ENCODE measurements at regions not wholly inside any gene's neighbourhood (a gene's known extent, or its start where the extent isn't known, plus 50 kb on each side); places are given as distances from the start of the nearest gene placed in this dataset.

- DNase-seq (ENCODE audit: low read depth in 2 of 3, low spot score in 2 of 3), result no peak
Measured at GRCh38 chr16:73547552-73548403, 499.9 kb upstream of the ZFHX3 start.

- DNase-seq (ENCODE audit: low read depth in 2 of 3, low spot score in 2 of 3), result peak in 2 of 3 donors; percentile 17 to 29
Measured at GRCh38 chr16:73546341-73546845, 498.5 kb upstream of the ZFHX3 start.

DNA sequence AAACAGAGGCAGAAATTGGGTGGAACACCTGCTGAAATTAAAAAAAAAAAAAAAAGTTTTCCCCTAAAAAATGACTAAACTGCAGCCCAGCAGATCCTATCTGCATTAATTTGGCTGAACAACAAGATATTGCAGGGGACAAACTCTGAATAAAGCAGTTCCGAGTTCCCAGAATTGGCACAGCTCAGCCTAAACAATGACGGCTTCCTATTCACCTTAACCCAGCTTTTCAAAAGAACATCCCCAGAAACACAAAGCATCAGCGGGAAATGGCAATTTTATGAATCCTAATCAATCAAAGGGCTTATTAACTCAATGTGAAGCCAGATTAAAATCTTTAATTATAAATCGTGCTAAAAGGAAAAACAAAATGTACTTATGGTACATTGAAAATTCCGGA lies 497.8 kb upstream of the ZFHX3 start:
- DNase-seq (ENCODE audit: low read depth in 2 of 3, low spot score in 2 of 3), result no peak

GRCh38 chr16:73545290-73545689 lies 497.4 kb upstream of the ZFHX3 start:
- DNase-seq (ENCODE audit: low read depth in 2 of 3, low spot score in 2 of 3), result no peak

DNA sequence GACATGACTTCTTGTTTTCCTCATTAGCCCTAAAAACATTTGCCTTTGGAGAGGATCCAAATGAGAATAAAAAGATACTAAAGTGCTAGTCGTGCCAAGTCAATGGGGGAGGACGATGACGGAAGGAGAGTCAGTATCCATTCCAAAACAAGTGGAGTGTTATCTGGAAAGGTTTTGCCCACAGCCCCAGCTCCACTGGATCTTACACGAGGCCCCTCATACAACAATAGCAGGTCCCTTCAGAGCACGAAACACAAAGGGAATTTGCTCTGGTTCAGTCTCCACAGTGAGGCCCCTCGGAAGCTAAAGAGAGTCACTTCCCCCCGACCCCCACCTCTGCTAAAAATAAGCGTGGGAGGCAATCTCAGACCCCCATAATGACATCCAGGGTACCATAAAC lies 496.9 kb upstream of the ZFHX3 start:
- no peak for DNase-seq (ENCODE audit: low read depth in 2 of 3, low spot score in 2 of 3)

DNA sequence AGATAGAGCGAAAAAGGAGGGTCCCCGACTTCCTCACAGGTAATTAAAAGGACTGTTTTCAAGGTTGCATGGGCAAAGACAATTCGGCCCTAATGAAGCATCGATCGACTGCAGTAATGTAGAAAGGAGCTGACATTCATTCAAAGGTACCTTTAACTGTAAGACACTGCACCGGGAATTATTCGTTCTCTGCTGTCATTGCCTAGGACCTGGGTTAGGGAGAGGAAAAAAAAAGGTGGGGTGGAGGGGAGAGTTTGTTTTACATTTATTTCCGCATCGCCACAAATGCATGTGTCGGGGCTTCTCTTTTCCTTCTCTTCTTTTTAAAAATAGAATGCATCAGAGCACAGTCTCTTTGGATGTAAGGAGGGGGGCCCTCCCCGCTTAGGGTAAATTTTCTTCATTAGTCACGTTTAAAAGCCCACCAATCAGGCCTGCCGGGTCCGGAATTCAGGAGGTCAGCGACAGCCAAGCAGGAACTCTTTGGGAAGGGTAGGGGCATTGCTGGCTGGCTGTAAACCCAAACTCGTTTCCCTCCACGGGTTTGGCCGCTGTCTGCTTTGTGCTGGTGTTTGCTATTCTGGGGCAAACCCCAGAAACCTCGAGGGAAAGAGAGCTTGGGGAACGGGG lies 496.2 kb upstream of the ZFHX3 start:
- no peak for DNase-seq (ENCODE audit: low read depth in 2 of 3, low spot score in 2 of 3)

- DNase-seq (ENCODE audit: low read depth in 2 of 3, low spot score in 2 of 3), result no peak
Measured at GRCh38 chr16:73543331-73543969, 495.5 kb upstream of the ZFHX3 start.

- no peak for DNase-seq (ENCODE audit: low read depth in 2 of 3, low spot score in 2 of 3)
Measured at GRCh38 chr16:73542885-73543284, 495.0 kb upstream of the ZFHX3 start.

DNA sequence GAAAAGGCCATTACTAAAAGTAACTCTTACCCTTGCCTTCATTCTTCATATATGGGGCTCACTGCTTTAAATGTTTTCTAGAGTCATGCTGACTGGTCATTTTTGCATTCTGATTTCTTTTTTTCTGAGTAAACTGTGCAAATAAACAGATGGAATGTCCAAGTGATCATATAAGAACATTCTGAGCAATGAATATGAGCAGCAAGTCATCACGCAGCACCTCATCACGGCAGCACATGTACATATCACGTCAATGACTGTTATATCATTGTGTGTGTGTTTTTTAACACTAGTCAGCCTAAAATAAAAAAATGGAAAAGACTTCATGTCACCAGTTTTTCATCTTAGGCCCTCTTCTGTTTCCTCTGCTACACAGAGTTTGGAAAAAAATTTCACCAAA lies 490.0 kb upstream of the ZFHX3 start:
- no peak for DNase-seq (ENCODE audit: low read depth in 2 of 3, low spot score in 2 of 3)

DNA sequence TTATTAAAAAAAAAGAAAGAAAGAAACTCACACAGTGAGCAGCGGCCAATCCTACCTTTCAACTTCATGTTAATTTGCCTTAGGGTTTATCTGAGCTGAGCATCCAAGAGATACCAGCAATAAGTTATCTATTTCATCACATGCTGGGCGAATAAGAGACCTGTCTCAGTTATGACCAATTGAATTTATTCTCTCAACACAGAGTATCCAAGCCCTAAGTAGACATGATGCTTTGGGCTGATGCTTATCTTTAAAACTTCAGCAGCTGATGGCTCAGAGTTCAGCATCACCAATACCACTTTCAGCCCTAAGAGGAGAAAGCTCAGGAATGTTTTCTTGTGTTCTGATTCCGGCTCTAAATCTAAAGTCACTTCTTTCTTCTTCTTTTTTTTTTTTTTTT lies 489.0 kb upstream of the ZFHX3 start:
- no peak for DNase-seq (ENCODE audit: low read depth in 2 of 3, low spot score in 2 of 3)

DNA sequence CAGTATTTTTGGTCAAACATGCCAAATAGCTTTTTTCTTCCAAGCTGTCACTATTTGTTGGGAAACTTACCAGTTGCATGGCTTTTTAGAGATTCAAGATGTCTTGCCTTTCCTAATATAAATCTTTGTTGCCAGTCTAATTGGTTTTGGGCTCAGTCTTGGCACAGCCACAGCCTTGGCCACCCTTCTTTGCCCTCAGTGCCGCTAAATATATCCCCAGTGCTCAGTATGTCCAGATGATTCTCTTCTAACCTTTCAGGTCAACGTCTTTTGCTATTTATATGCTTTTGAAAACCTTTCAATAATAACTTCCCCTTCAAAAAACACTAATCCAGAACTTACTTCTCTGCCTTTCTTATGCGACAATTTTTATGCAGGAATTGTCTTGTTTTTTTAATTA lies 483.1 kb upstream of the ZFHX3 start:
- no peak for DNase-seq (ENCODE audit: low read depth in 2 of 3, low spot score in 2 of 3)

- DNase-seq (ENCODE audit: low read depth in 2 of 3, low spot score in 2 of 3), result no peak
Measured at GRCh38 chr16:73530529-73530928, 482.6 kb upstream of the ZFHX3 start.

DNA sequence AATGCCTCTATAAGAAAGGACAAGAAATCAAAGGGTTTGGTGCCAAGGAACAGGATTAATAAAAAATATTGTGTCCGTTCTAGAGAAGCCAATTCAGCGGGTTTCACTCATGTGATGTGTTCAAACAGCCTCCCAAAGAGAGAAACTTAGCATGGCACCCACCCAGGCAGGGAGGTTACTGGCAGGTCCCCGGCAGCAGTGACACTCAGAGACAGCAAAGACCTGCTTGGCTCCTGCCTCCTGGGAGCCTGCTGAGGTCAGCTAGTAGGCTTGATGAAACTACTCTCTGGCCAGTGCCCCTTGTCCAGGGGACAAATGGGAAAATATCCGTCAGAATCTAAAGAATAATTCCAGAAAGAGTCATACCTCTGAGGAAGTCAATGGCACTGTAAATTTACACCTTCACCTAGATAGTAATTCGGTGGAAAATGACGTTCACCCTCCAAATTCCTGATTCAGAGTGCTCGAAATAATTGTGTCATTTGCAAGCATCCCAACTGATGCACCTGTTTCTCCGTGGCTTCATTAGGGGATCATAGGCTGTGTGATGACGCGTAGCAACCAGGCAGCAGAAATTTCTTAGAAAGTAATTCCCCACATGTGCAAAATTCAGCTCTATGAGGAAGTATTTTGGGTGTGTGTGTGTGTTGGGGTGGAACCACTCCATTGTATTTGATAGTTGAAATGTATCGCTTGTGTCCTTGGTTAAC lies 481.5 kb upstream of the ZFHX3 start:
- DNase-seq (ENCODE audit: low read depth in 2 of 3, low spot score in 2 of 3), result no peak

- peak in 1 of 3 donors; percentile 40 for DNase-seq (ENCODE audit: low read depth in 2 of 3, low spot score in 2 of 3)
Measured at GRCh38 chr16:73527187-73527586, 479.3 kb upstream of the ZFHX3 start.

DNA sequence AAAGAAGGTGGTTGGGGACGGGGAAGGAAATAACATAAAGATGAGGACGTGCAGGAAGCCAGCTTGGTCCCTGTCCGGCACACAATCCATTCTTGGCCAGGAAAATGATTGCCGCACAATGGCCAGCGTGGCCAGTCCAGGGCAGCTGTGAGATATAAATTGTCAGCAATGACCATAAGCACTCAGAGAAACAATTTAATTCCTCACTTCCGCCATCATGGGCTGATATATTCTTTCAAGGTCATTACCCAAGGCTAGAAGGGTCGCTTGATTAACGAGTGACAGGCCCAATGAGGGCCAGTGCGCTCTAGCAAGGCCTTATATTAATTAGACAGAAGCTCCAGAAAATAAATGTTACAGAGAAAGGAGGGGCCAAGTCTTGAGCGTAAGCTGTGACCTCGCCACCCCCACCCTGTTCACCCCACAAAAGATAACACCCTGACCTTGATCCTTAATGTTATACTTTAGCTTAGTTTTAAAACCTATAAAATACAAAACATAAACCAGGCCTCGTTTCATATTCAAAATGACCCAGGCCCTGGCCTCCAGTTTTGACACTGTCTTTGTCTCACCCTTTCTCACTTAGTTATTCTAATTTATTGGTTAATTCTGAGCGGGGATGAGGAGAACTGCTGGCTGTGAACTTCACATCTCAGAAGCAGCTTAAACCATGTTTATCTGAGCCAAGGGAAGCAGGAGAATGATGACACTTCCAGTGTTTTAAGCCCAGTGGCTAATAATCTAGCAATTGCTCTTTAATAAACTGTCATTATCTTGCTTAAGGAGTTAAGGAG lies 478.3 kb upstream of the ZFHX3 start:
- no peak for DNase-seq (ENCODE audit: low read depth in 2 of 3, low spot score in 2 of 3)

DNA sequence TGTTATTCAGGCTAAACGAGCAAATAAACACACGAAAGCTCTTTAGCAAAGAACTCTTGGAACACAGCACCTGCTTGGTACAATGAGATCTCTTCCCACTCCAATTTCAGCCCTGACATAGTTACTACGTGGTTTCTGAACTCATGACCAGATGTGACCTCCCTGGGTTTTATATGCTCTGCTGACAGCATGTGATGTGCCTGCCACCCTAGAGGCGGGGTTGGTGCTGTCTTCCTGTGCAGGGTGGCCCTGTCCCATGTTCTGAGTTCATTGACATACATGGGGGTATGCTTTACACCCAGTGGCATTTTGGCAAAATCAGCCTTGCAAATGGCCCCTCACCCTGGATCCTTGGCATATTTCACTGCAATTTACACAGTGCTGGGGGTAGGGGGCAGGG lies 475.3 kb upstream of the ZFHX3 start:
- DNase-seq (ENCODE audit: low read depth in 2 of 3, low spot score in 2 of 3), result no peak

DNA sequence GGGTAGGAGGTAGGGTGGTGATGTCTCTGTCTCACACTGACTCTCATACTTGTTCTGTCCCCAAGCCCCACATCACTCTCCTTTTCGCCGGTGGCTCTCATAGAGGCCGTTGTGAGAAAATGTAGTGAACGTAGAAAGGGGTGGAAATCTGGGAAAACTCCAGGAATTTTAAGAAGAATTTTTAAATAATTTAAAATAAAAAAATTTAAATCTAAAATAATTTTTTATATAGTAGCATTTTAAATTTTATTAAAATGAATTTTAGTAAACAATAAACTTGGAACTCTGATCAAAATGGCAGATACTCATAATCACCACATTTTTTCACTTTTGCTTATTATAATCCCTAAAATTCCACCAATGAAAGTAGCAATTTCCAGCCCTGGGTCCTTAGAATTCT lies 473.6 kb upstream of the ZFHX3 start:
- DNase-seq (ENCODE audit: low read depth in 2 of 3, low spot score in 2 of 3), result no peak

GRCh38 chr16:73515616-73516015 lies 467.7 kb upstream of the ZFHX3 start:
- no peak for DNase-seq (ENCODE audit: low read depth in 2 of 3, low spot score in 2 of 3)

DNA sequence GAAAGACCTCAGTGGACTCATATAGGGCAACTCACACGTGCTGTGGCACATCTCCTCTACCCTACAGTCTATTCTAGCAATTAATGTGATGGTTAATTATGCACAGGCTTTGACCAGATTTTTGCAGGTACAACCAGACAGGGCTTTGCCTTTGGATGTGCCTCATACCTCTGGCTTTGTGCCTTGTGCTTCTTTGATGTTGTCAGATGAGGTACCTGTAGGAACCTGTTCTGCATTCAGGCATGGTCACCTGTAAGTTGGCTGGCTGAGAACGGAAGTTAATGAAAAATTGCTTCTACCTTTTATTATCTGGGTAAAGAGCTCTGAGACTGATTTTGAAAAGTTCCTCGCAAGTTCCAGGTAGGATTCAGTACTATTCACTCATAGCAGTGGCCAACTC lies 462.9 kb upstream of the ZFHX3 start:
- no peak for DNase-seq (ENCODE audit: low read depth in 2 of 3, low spot score in 2 of 3)

- DNase-seq (ENCODE audit: low read depth in 2 of 3, low spot score in 2 of 3), result no peak
Measured at GRCh38 chr16:73506568-73507056, 458.7 kb upstream of the ZFHX3 start.
